PFSK-1 (cell line): ENCODE measurements at regions not wholly inside any gene's neighbourhood (a gene's known extent, or its start where the extent isn't known, plus 50 kb on each side); places are given as distances from the start of the nearest gene placed in this dataset.

Experiments
- TAF1 ChIP-seq: IDR thresholded peaks from 2 replicates; pipeline ENCODE4 v1.6.1; 2012; ENCODE audit warnings: low read length, control low read depth, borderline replicate concordance; ENCODE audit not compliant: insufficient read depth
- TF ChIP-seq, protein P1 (sequence below), 2 experiments: IDR thresholded peaks; 2 replicates each; pipeline versions ENCODE4 v1.6.1 to v1.8.0; 2011 to 2012; ENCODE audit warnings: low read depth in 2 of 2, low read length in 2 of 2, control low read depth in 1 of 2, inconsistent platforms in 1 of 2, mild to moderate bottlenecking in 1 of 2, moderate library complexity in 1 of 2; ENCODE audit not compliant: insufficient read depth in 1 of 2

GRCh38 chr2:88265352-88266303 lies 95.5 kb downstream of the THNSL2 start:
- TF ChIP-seq, protein P1, sequence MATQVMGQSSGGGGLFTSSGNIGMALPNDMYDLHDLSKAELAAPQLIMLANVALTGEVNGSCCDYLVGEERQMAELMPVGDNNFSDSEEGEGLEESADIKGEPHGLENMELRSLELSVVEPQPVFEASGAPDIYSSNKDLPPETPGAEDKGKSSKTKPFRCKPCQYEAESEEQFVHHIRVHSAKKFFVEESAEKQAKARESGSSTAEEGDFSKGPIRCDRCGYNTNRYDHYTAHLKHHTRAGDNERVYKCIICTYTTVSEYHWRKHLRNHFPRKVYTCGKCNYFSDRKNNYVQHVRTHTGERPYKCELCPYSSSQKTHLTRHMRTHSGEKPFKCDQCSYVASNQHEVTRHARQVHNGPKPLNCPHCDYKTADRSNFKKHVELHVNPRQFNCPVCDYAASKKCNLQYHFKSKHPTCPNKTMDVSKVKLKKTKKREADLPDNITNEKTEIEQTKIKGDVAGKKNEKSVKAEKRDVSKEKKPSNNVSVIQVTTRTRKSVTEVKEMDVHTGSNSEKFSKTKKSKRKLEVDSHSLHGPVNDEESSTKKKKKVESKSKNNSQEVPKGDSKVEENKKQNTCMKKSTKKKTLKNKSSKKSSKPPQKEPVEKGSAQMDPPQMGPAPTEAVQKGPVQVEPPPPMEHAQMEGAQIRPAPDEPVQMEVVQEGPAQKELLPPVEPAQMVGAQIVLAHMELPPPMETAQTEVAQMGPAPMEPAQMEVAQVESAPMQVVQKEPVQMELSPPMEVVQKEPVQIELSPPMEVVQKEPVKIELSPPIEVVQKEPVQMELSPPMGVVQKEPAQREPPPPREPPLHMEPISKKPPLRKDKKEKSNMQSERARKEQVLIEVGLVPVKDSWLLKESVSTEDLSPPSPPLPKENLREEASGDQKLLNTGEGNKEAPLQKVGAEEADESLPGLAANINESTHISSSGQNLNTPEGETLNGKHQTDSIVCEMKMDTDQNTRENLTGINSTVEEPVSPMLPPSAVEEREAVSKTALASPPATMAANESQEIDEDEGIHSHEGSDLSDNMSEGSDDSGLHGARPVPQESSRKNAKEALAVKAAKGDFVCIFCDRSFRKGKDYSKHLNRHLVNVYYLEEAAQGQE (IDR thresholded peaks at IDR 0.05; ENCODE audit: insufficient read depth in 1 of 2, low read depth in 2 of 2, low read length in 2 of 2), result no peak
- TF ChIP-seq TAF1, result no peak
